ENCODE measurements at regions not wholly inside any gene's neighbourhood (a gene's known extent, or its start where the extent isn't known, plus 50 kb on each side); places are given as distances from the start of the nearest gene placed in this dataset.

GRCh38 chr12:65574867-65575266, 249.4 kb upstream of the HMGA2 start:
- no TSS peak for BruUV-seq (replicated peaks)
- H3K27ac ChIP-seq (ENCODE audit: low read depth, low read length, poor library complexity, severe bottlenecking): no peak overlapping the region
- H3K4me3 ChIP-seq (ENCODE audit: low read depth, low read length, poor library complexity, severe bottlenecking): no peak overlapping the region
- CTCF ChIA-PET: no interaction called here
- intact Hi-C loops (cut with micrococcal nuclease; ENCODE audit: unreplicated experiment): no loop called here
- H3K27me3 ChIP-seq (replicated peaks; ENCODE audit: insufficient read depth, low read depth, low read length, poor library complexity): no peaks in the 10 kb centered on the region
- no peaks in the 10 kb centered on the region for H3K36me3 ChIP-seq (ENCODE audit: insufficient read depth, low read length, poor library complexity, severe bottlenecking)
- H3K9me3 ChIP-seq (ENCODE audit: low read depth, low read length, poor library complexity, severe bottlenecking): peaks cover 13% of the 10 kb centered on the region
- POLR2A ChIA-PET (ENCODE audit: low non-redundant PET): no interaction called here
- no peaks in the 10 kb centered on the region for H3K4me1 ChIP-seq (ENCODE audit: insufficient read depth, low read length, poor library complexity, severe bottlenecking)
- no peak for DNase-seq (ENCODE audit: low spot score)
- TF ChIP-seq CTCF (conservative IDR thresholded peaks at IDR 0.05; ENCODE audit: low read depth, low read length): no peak
- no peak for TF ChIP-seq EZH2 (IDR thresholded peaks at IDR 0.05; ENCODE audit: borderline replicate concordance, low read depth, low read length, poor library complexity, severe bottlenecking)

- DNase-seq (ENCODE audit: low spot score): no peak
- Histone ChIP-seq H3K4me3 (ENCODE audit: low read depth, low read length, poor library complexity, severe bottlenecking) (no peak overlapping the region), H3K27ac (ENCODE audit: low read depth, low read length, poor library complexity, severe bottlenecking) (no peak overlapping the region), H3K9me3 (ENCODE audit: low read depth, low read length, poor library complexity, severe bottlenecking) (no peaks in the 10 kb centered on the region), H3K36me3 (ENCODE audit: insufficient read depth, low read length, poor library complexity, severe bottlenecking) (no peaks in the 10 kb centered on the region), H3K4me1 (ENCODE audit: insufficient read depth, low read length, poor library complexity, severe bottlenecking) (peaks cover 24% of the 10 kb centered on the region), H3K27me3 (replicated peaks; ENCODE audit: insufficient read depth, low read depth, low read length, poor library complexity) (no peaks in the 10 kb centered on the region)
- POLR2A ChIA-PET (ENCODE audit: low non-redundant PET): no interaction called here
- BruUV-seq (replicated peaks): no TSS peak
- TF ChIP-seq CTCF (conservative IDR thresholded peaks at IDR 0.05; ENCODE audit: low read depth, low read length) (no peak), EZH2 (IDR thresholded peaks at IDR 0.05; ENCODE audit: borderline replicate concordance, low read depth, low read length, poor library complexity, severe bottlenecking) (no peak)
- CTCF ChIA-PET: no interaction called here
- intact Hi-C loops (cut with micrococcal nuclease; ENCODE audit: unreplicated experiment): no loop called here
Measured at GRCh38 chr12:65584016-65584415, 240.3 kb upstream of the HMGA2 start.

GRCh38 chr12:65585648-65586602, 238.4 kb upstream of the HMGA2 start:
- Histone ChIP-seq H3K27ac (ENCODE audit: low read depth, low read length, poor library complexity, severe bottlenecking) (peak overlapping the region; percentile 38), H3K4me1 (ENCODE audit: insufficient read depth, low read length, poor library complexity, severe bottlenecking) (peaks cover 39% of the 10 kb centered on the region), H3K9me3 (ENCODE audit: low read depth, low read length, poor library complexity, severe bottlenecking) (no peaks in the 10 kb centered on the region), H3K27me3 (replicated peaks; ENCODE audit: insufficient read depth, low read depth, low read length, poor library complexity) (no peaks in the 10 kb centered on the region), H3K36me3 (ENCODE audit: insufficient read depth, low read length, poor library complexity, severe bottlenecking) (no peaks in the 10 kb centered on the region), H3K4me3 (ENCODE audit: low read depth, low read length, poor library complexity, severe bottlenecking) (no peak overlapping the region)
- CTCF ChIA-PET: interaction anchor here (1.3 kb wide), 1 partner anchor 29 kb away, joined by 3 read pairs; no protein-coding TSS in a partner anchor
- POLR2A ChIA-PET (ENCODE audit: low non-redundant PET): no interaction called here
- TF ChIP-seq EZH2 (IDR thresholded peaks at IDR 0.05; ENCODE audit: borderline replicate concordance, low read depth, low read length, poor library complexity, severe bottlenecking): no peak
- peak; percentile 30; the same call in 1 of the 2 replicates for TF ChIP-seq CTCF (conservative IDR thresholded peaks at IDR 0.05; ENCODE audit: low read depth, low read length)
- BruUV-seq (replicated peaks): no TSS peak
- intact Hi-C loops (cut with micrococcal nuclease; ENCODE audit: unreplicated experiment): no loop called here
- peak; percentile 81 for DNase-seq (ENCODE audit: low spot score)
